K562 (cell line): ENCODE measurements at regions not wholly inside any gene's neighbourhood (a gene's known extent, or its start where the extent isn't known, plus 50 kb on each side); places are given as distances from the start of the nearest gene placed in this dataset.

Source experiments
- ATAC-seq: fragments of 200-7000 bp; cut with Tn5 transposase; 3 replicates; pipeline ENCODE4 v1.9.1; 2020; ENCODE audit warnings: moderate library complexity
- BruUV-seq: library from RNA; stranded (reverse); fragments of 400-500 nt; replicated peaks from 2 replicates; lab custom pipeline; 2021; lab: Mats Ljungman, UMichigan
- CTCF ChIA-PET: fragments of 300-600 bp; formaldehyde crosslinking; extraction: SDS; loops from one replicate; lab custom pipeline; 2021; ENCODE audit warnings: low intra/inter-chr PET ratio; lab: Yijun Ruan, JAX
- POLR2A ChIA-PET: fragments of 300-600, 350-650 bp; sonication (Branson Sonifier 250); formaldehyde crosslinking; extraction: SDS; loops from one replicate; lab custom pipeline; 2021; ENCODE audit warnings: antibody characterized with exemption, inconsistent platforms; lab: Yijun Ruan, JAX
- DNase-seq, 4 experiments: peaks; one replicate each; pipeline versions ENCODE4 v3.0.0 to v3.0.0-alpha.2; 2011 to 2018; ENCODE audit warnings: low spot score in 3 of 4, mixed read lengths in 3 of 4; ENCODE audit errors: extremely low read depth in 1 of 4
- FAIRE-seq: peaks from 2 replicates; lab custom pipeline; 2011; peaks lifted over from hg19 to GRCh38; lab: Jason Lieb, UNC
- H2AFZ ChIP-seq: 2 replicates; pipeline ENCODE4 v1.6.0; 2011; ENCODE audit warnings: low read depth, low read length, control low read depth, inconsistent platforms
- H3K27ac ChIP-seq: fragments of 200-600 bp; 3 replicates; pipeline ENCODE4 v1.8.0; 2011; ENCODE audit warnings: low read depth, mild to moderate bottlenecking, control low read depth, inconsistent platforms, low read length, moderate library complexity, mixed read lengths; ENCODE audit errors: extremely low read depth
- H3K27me3 ChIP-seq, 2 experiments: fragments of 300-600 bp in 1 of 2; 2 replicates in 1 of 2; 3 replicates in 1 of 2; pipeline versions ENCODE4 v1.6.0 to v1.8.0; 2011; ENCODE audit warnings: inconsistent platforms in 2 of 2, low read length in 2 of 2, mild to moderate bottlenecking in 1 of 2, mixed read lengths in 1 of 2, moderate library complexity in 1 of 2; ENCODE audit not compliant: control insufficient read depth in 2 of 2, insufficient read depth in 2 of 2
- H3K36me3 ChIP-seq: fragments of 300-600 bp; 3 replicates; pipeline ENCODE4 v1.8.0; 2011; ENCODE audit warnings: mild to moderate bottlenecking, low read length, inconsistent platforms; ENCODE audit not compliant: control insufficient read depth, insufficient read depth
- H3K4me1 ChIP-seq, 2 experiments: fragments of 200-600 bp in 1 of 2; replicated peaks in 1 of 2; 2 replicates in 1 of 2; 3 replicates in 1 of 2; pipeline versions ENCODE4 v1.5.1 to v1.8.0; 2011; ENCODE audit warnings: inconsistent platforms in 2 of 2, low read length in 2 of 2, mild to moderate bottlenecking in 1 of 2, mixed read lengths in 1 of 2, moderate library complexity in 1 of 2; ENCODE audit not compliant: control insufficient read depth in 2 of 2, insufficient read depth in 2 of 2
- H3K4me2 ChIP-seq: 2 replicates; pipeline ENCODE4 v1.6.1; 2011; ENCODE audit warnings: low read length, control low read depth, inconsistent platforms, mixed read lengths; ENCODE audit not compliant: insufficient read depth
- H3K4me3 ChIP-seq: fragments of 200-600 bp; sonication (generic), shearing (Covaris generic); 2 replicates; pipeline ENCODE4 v1.5.1; 2016; ENCODE audit warnings: control low read depth, inconsistent platforms
- H3K79me2 ChIP-seq: fragments of 200-600 bp; 3 replicates; pipeline ENCODE4 v1.8.0; 2011; ENCODE audit warnings: low read length, inconsistent platforms; ENCODE audit not compliant: control insufficient read depth, insufficient read depth
- H3K9ac ChIP-seq, 2 experiments: 2 replicates each; pipeline versions ENCODE4 v1.6.0 to v1.6.1; 2011; ENCODE audit warnings: low read depth in 2 of 2, low read length in 2 of 2, control low read depth in 1 of 2, inconsistent platforms in 1 of 2, mild to moderate bottlenecking in 1 of 2, mixed read lengths in 1 of 2; ENCODE audit not compliant: insufficient read depth in 1 of 2
- H3K9me1 ChIP-seq: one replicate; pipeline ENCODE4 v1.6.0; 2011; ENCODE audit warnings: inconsistent platforms, mild to moderate bottlenecking, low read length, moderate library complexity; ENCODE audit not compliant: control insufficient read depth, insufficient read depth
- H3K9me3 ChIP-seq: replicated peaks from 2 replicates; pipeline ENCODE4 v1.5.1; 2011; ENCODE audit warnings: low read depth, low read length, inconsistent platforms; ENCODE audit not compliant: control insufficient read depth, insufficient read depth
- H4K20me1 ChIP-seq: replicated peaks from 2 replicates; pipeline ENCODE4 v1.6.1; 2011; ENCODE audit warnings: low read length, inconsistent platforms, mixed read lengths; ENCODE audit not compliant: control insufficient read depth, insufficient read depth
- ARID2 ChIP-seq: fragments of 450-650 bp; IDR thresholded peaks from 2 replicates; pipeline ENCODE4 v1.6.1; 2017; ENCODE audit warnings: antibody characterized with exemption, mild to moderate bottlenecking
- SMAD2 ChIP-seq: fragments of 150-350 bp; IDR thresholded peaks from 2 replicates; pipeline ENCODE4 v1.6.1; 2014; ENCODE audit warnings: low read depth, mild to moderate bottlenecking, low read length
- ZFP91 ChIP-seq: sonication (generic); formaldehyde crosslinking; IDR thresholded peaks from 2 replicates; pipeline ENCODE4 v1.8.0; 2022; ENCODE audit warnings: mild to moderate bottlenecking, missing genetic modification reagents
- WGBS: fragments of 100-300 bp; shearing (Covaris generic); methylation state at CpG from one replicate; pipeline ENCODE4 v1.1.6; 2016; ENCODE audit warnings: low coverage, mixed read lengths; ENCODE audit not compliant: insufficient coverage; ENCODE audit errors: missing lambda C conversion rate; 5-methylcytosine and 5-hydroxymethylcytosine counted together
- in situ Hi-C: fragments of 300-500 bp; cut with MboI; formaldehyde crosslinking; loops from 4 replicates; pipeline ENCODE4 v1.15.0; 2018; ENCODE audit warnings: inconsistent platforms, mixed read lengths
- intact Hi-C: fragments of 100-400 bp; cut with micrococcal nuclease; formaldehyde crosslinking; loops from 2 replicates; pipeline ENCODE4 v1.14.2; 2022

GRCh38 chr2:53516650-53517049 is 251.0 kb upstream of the CHAC2 start:
- no peak for TF ChIP-seq ARID2
- no peak for TF ChIP-seq ZFP91
- TF ChIP-seq SMAD2, result no peak
- Histone ChIP-seq H3K9ac (no peak overlapping the region), H3K4me3 (no peak overlapping the region), H3K9me1 (no peaks in the 10 kb centered on the region), H3K4me1 (no peaks in the 10 kb centered on the region), H3K27me3 (peaks cover 0 to 7% of the 10 kb centered on the region in 2 experiments; a peak in 1 of 5 replicates), H3K79me2 (no peaks in the 10 kb centered on the region), H3K4me2 (no peak overlapping the region), H3K36me3 (no peaks in the 10 kb centered on the region), H3K9me3 (no peaks in the 10 kb centered on the region), H3K27ac (no peak overlapping the region), H4K20me1 (no peaks in the 10 kb centered on the region), H2AFZ (no peak overlapping the region)
- intact Hi-C loops (no loop called here), in situ Hi-C loops (no loop called here)
- ChIA-PET CTCF (no interaction called here), POLR2A (no interaction called here)
- FAIRE-seq (no peak), DNase-seq (no peak), ATAC-seq (no peak)
- no TSS peak for BruUV-seq
- under 1% methylated on average over 7 of the region's 7 CpGs for WGBS
